ENCODE measurements at regions not wholly inside any gene's neighbourhood (a gene's known extent, or its start where the extent isn't known, plus 50 kb on each side); places are given as distances from the start of the nearest gene placed in this dataset.

GRCh38 chr9:81815781-81816180 lies 112.4 kb upstream of the SPATA31D4 start:
- TF ChIP-seq LEF1 (IDR thresholded peaks at IDR 0.05; ENCODE audit: borderline replicate concordance): no peak
- no peak for TF ChIP-seq NFRKB (IDR thresholded peaks at IDR 0.05)
- no peak for TF ChIP-seq ZNF384 (IDR thresholded peaks at IDR 0.05)
- no peak for TF ChIP-seq PKNOX1 (IDR thresholded peaks at IDR 0.05)
- TF ChIP-seq CTBP1 (IDR thresholded peaks at IDR 0.05; ENCODE audit: borderline replicate concordance): no peak
- no peak for TF ChIP-seq FOXA1 (IDR thresholded peaks at IDR 0.05)
- no peak for TF ChIP-seq SP1 (IDR thresholded peaks at IDR 0.05)
- CTCF ChIA-PET: no interaction called here
- DNase-seq (ENCODE audit: extremely low spot score): no peak
- POLR2A ChIA-PET: no interaction called here

DNA sequence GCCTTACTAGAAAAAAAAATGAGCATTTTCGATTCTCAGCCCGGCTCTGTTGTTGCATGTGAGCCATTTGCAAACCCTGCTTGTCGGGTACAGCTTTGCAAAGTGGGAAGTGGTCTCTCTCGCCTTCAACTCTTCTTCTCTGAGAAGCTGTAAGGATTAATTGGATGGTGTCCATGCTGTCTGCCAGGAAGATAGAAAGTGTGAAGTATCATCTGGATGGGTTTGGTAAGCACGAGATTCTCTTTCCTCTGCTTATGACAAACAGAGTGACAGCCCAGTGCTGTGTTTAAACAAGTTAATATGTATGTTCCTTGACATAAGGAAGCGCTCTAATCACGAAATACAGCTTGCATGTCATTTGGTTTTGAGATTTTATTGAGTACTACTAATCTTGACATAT lies 109.1 kb upstream of the SPATA31D4 start:
- DNase-seq (ENCODE audit: extremely low spot score): no peak
- POLR2A ChIA-PET: no interaction called here
- CTCF ChIA-PET: no interaction called here
- TF ChIP-seq PKNOX1 (IDR thresholded peaks at IDR 0.05) (no peak), ZNF384 (IDR thresholded peaks at IDR 0.05) (no peak), HDGF (IDR thresholded peaks at IDR 0.05; ENCODE audit: borderline replicate concordance) (no peak), LEF1 (IDR thresholded peaks at IDR 0.05; ENCODE audit: borderline replicate concordance) (no peak), FOXK2 (IDR thresholded peaks at IDR 0.05) (no peak), CTBP1 (IDR thresholded peaks at IDR 0.05; ENCODE audit: borderline replicate concordance) (no peak), SUZ12 (IDR thresholded peaks at IDR 0.05) (no peak), ELF4 (IDR thresholded peaks at IDR 0.05) (no peak), L3MBTL2 (conservative IDR thresholded peaks at IDR 0.05) (no peak), TARDBP (IDR thresholded peaks at IDR 0.05) (no peak), FOXM1 (IDR thresholded peaks at IDR 0.05; ENCODE audit: borderline replicate concordance) (no peak), NFRKB (IDR thresholded peaks at IDR 0.05) (no peak)

- TF ChIP-seq FOXA1 (IDR thresholded peaks at IDR 0.05) (no peak), BHLHE40 (IDR thresholded peaks at IDR 0.05; ENCODE audit: borderline replicate concordance) (no peak), PKNOX1 (IDR thresholded peaks at IDR 0.05) (no peak), ELF4 (IDR thresholded peaks at IDR 0.05) (no peak), NFRKB (IDR thresholded peaks at IDR 0.05) (no peak), ZNF384 (IDR thresholded peaks at IDR 0.05) (no peak), LEF1 (IDR thresholded peaks at IDR 0.05; ENCODE audit: borderline replicate concordance) (no peak), ARNT (IDR thresholded peaks at IDR 0.05) (no peak), L3MBTL2 (conservative IDR thresholded peaks at IDR 0.05) (no peak), HDGF (IDR thresholded peaks at IDR 0.05; ENCODE audit: borderline replicate concordance) (no peak), FOXK2 (IDR thresholded peaks at IDR 0.05) (no peak), TARDBP (IDR thresholded peaks at IDR 0.05) (no peak), FOXM1 (IDR thresholded peaks at IDR 0.05; ENCODE audit: borderline replicate concordance) (no peak)
- DNase-seq (ENCODE audit: extremely low spot score): no peak
- ChIA-PET POLR2A (no interaction called here), CTCF (no interaction called here)
Observed at GRCh38 chr9:81819859-81820546, 108.2 kb upstream of the SPATA31D4 start.

GRCh38 chr9:81822301-81822865 lies 105.8 kb upstream of the SPATA31D4 start:
- ChIA-PET CTCF (no interaction called here), POLR2A (no interaction called here)
- DNase-seq (ENCODE audit: extremely low spot score): no peak
- TF ChIP-seq L3MBTL2 (conservative IDR thresholded peaks at IDR 0.05) (no peak), NFRKB (IDR thresholded peaks at IDR 0.05) (no peak), BHLHE40 (IDR thresholded peaks at IDR 0.05; ENCODE audit: borderline replicate concordance) (no peak)

GRCh38 chr9:81822967-81823366 lies 105.3 kb upstream of the SPATA31D4 start:
- DNase-seq (ENCODE audit: extremely low spot score): no peak
- CTCF ChIA-PET: no interaction called here
- no peak for TF ChIP-seq TARDBP (IDR thresholded peaks at IDR 0.05)
- TF ChIP-seq SUZ12 (IDR thresholded peaks at IDR 0.05): no peak
- no peak for TF ChIP-seq BHLHE40 (IDR thresholded peaks at IDR 0.05; ENCODE audit: borderline replicate concordance)
- no peak for TF ChIP-seq FOXM1 (IDR thresholded peaks at IDR 0.05; ENCODE audit: borderline replicate concordance)
- TF ChIP-seq PKNOX1 (IDR thresholded peaks at IDR 0.05): no peak
- no peak for TF ChIP-seq HDGF (IDR thresholded peaks at IDR 0.05; ENCODE audit: borderline replicate concordance)
- TF ChIP-seq SP1 (IDR thresholded peaks at IDR 0.05): no peak
- no peak for TF ChIP-seq FOXK2 (IDR thresholded peaks at IDR 0.05)
- no peak for TF ChIP-seq LEF1 (IDR thresholded peaks at IDR 0.05; ENCODE audit: borderline replicate concordance)
- no peak for TF ChIP-seq ARNT (IDR thresholded peaks at IDR 0.05)
- TF ChIP-seq NFRKB (IDR thresholded peaks at IDR 0.05): no peak
- no peak for TF ChIP-seq L3MBTL2 (conservative IDR thresholded peaks at IDR 0.05)
- TF ChIP-seq ELF4 (IDR thresholded peaks at IDR 0.05): no peak
- TF ChIP-seq ZNF384 (IDR thresholded peaks at IDR 0.05): no peak
- POLR2A ChIA-PET: no interaction called here

Measured in HEK293T (cell line).